ENCODE measurements at regions not wholly inside any gene's neighbourhood (a gene's known extent, or its start where the extent isn't known, plus 50 kb on each side); places are given as distances from the start of the nearest gene placed in this dataset.

- Mint-ChIP-seq H3K36me3 (no peaks in the 10 kb centered on the region), H3K4me3 (no peak overlapping the region), H3K27ac (no peak overlapping the region), H3K4me1 (no peaks in the 10 kb centered on the region), H3K27me3 (no peaks in the 10 kb centered on the region), H3K9me3 (peaks cover 6 to 14% (median 9%) of the 10 kb centered on the region in 3 donors)
- POLR2A ChIA-PET = no interaction called here
- Histone ChIP-seq H3K4me1 (ENCODE audit: control insufficient read depth in 1 of 2, extremely low read depth in 1 of 2, insufficient read depth in 2 of 2, low read length in 2 of 2) (no peaks in the 10 kb centered on the region), H3K4me3 (ENCODE audit: control insufficient read depth in 1 of 2, extremely low read depth in 1 of 2, low read length in 1 of 2) (no peak overlapping the region), H3K9me3 (no peaks in the 10 kb centered on the region), H3K36me3 (ENCODE audit: control insufficient read depth in 2 of 2, extremely low read depth in 1 of 2, insufficient read depth in 1 of 2, low read length in 1 of 2) (no peaks in the 10 kb centered on the region), H3K27ac (ENCODE audit: low read length) (no peak overlapping the region), H3K27me3 (replicated peaks in 1 of 2; ENCODE audit: control insufficient read depth in 2 of 2, extremely low read depth in 1 of 2, insufficient read depth in 2 of 2, low read length in 1 of 2) (no peaks in the 10 kb centered on the region)
- DNase-seq = no peak
- CTCF ChIA-PET = no interaction called here
- no CpG with 5 or more reads among the region's 3 CpGs for WGBS (ENCODE audit: insufficient coverage)
- ATAC-seq (replicated peaks in 1 of 4) = no peak
Observed at GRCh38 chr4:171007618-171008390, 805.4 kb upstream of the GALNTL6 start.

GRCh38 chr4:171002246-171002645 is 811.0 kb upstream of the GALNTL6 start:
- H3K27ac ChIP-seq (ENCODE audit: low read length) = no peak overlapping the region
- no peak overlapping the region for H3K4me3 ChIP-seq (ENCODE audit: control insufficient read depth in 1 of 2, extremely low read depth in 1 of 2, low read length in 1 of 2)
- ChIA-PET POLR2A (no interaction called here), CTCF (no interaction called here)
- no peaks in the 10 kb centered on the region for H3K4me1 Mint-ChIP-seq
- H3K9me3 Mint-ChIP-seq = peaks cover 2 to 27% (median 15%) of the 10 kb centered on the region in 3 donors
- no peak for ATAC-seq (replicated peaks in 1 of 4)
- no peaks in the 10 kb centered on the region for H3K4me1 ChIP-seq (ENCODE audit: control insufficient read depth in 1 of 2, extremely low read depth in 1 of 2, insufficient read depth in 2 of 2, low read length in 2 of 2)
- no peak overlapping the region for H3K4me3 Mint-ChIP-seq
- no peaks in the 10 kb centered on the region for H3K36me3 ChIP-seq (ENCODE audit: control insufficient read depth in 2 of 2, extremely low read depth in 1 of 2, insufficient read depth in 1 of 2, low read length in 1 of 2)
- no peak overlapping the region for H3K27ac Mint-ChIP-seq
- no peak for DNase-seq
- no peaks in the 10 kb centered on the region for H3K27me3 Mint-ChIP-seq
- no peaks in the 10 kb centered on the region for H3K27me3 ChIP-seq (replicated peaks in 1 of 2; ENCODE audit: control insufficient read depth in 2 of 2, extremely low read depth in 1 of 2, insufficient read depth in 2 of 2, low read length in 1 of 2)
- H3K36me3 Mint-ChIP-seq = no peaks in the 10 kb centered on the region
- WGBS (ENCODE audit: insufficient coverage) = no CpG with 5 or more reads among the region's 1 CpG
- no peaks in the 10 kb centered on the region for H3K9me3 ChIP-seq

GRCh38 chr4:170990989-170991589 is 822.1 kb upstream of the GALNTL6 start:
- POLR2A ChIA-PET = no interaction called here
- H3K27ac ChIP-seq (ENCODE audit: low read length) = no peak overlapping the region
- no peaks in the 10 kb centered on the region for H3K36me3 Mint-ChIP-seq
- no peaks in the 10 kb centered on the region for H3K4me1 Mint-ChIP-seq
- ATAC-seq (replicated peaks in 1 of 4) (no peak), DNase-seq (no peak)
- no peaks in the 10 kb centered on the region for H3K4me1 ChIP-seq (ENCODE audit: control insufficient read depth in 1 of 2, extremely low read depth in 1 of 2, insufficient read depth in 2 of 2, low read length in 2 of 2)
- H3K27ac Mint-ChIP-seq = no peak overlapping the region
- H3K27me3 Mint-ChIP-seq = no peaks in the 10 kb centered on the region
- H3K9me3 ChIP-seq = no peaks in the 10 kb centered on the region
- H3K36me3 ChIP-seq (ENCODE audit: control insufficient read depth in 2 of 2, extremely low read depth in 1 of 2, insufficient read depth in 1 of 2, low read length in 1 of 2) = no peaks in the 10 kb centered on the region
- no peaks in the 10 kb centered on the region for H3K27me3 ChIP-seq (replicated peaks in 1 of 2; ENCODE audit: control insufficient read depth in 2 of 2, extremely low read depth in 1 of 2, insufficient read depth in 2 of 2, low read length in 1 of 2)
- H3K9me3 Mint-ChIP-seq = peaks cover 0 to 10% (median 0%) of the 10 kb centered on the region in 3 donors
- H3K4me3 Mint-ChIP-seq = no peak overlapping the region
- 16% methylated on average over 5 of the region's 8 CpGs for WGBS (ENCODE audit: insufficient coverage)
- CTCF ChIA-PET = no interaction called here
- H3K4me3 ChIP-seq (ENCODE audit: control insufficient read depth in 1 of 2, extremely low read depth in 1 of 2, low read length in 1 of 2) = no peak overlapping the region

- Mint-ChIP-seq H3K27ac (no peak overlapping the region), H3K27me3 (no peaks in the 10 kb centered on the region), H3K4me3 (no peak overlapping the region), H3K4me1 (no peaks in the 10 kb centered on the region), H3K9me3 (peaks cover 4 to 8% (median 5%) of the 10 kb centered on the region in 3 donors), H3K36me3 (no peaks in the 10 kb centered on the region)
- ChIA-PET CTCF (interaction anchor here in 1 of 2 donors (0.6 kb wide), 1 partner anchor 114 kb away, joined by 3 read pairs; no protein-coding TSS in a partner anchor), POLR2A (no interaction called here)
- H3K4me3 ChIP-seq (ENCODE audit: control insufficient read depth in 1 of 2, extremely low read depth in 1 of 2, low read length in 1 of 2) = no peak overlapping the region
- WGBS (ENCODE audit: insufficient coverage) = no CpG with 5 or more reads among the region's 1 CpG
- ATAC-seq (replicated peaks in 1 of 4) (no peak), DNase-seq (no peak)
- H3K36me3 ChIP-seq (ENCODE audit: control insufficient read depth in 2 of 2, extremely low read depth in 1 of 2, insufficient read depth in 1 of 2, low read length in 1 of 2) = no peaks in the 10 kb centered on the region
- H3K27me3 ChIP-seq (replicated peaks in 1 of 2; ENCODE audit: control insufficient read depth in 2 of 2, extremely low read depth in 1 of 2, insufficient read depth in 2 of 2, low read length in 1 of 2) = no peaks in the 10 kb centered on the region
- H3K9me3 ChIP-seq = no peaks in the 10 kb centered on the region
- no peak overlapping the region for H3K27ac ChIP-seq (ENCODE audit: low read length)
- no peaks in the 10 kb centered on the region for H3K4me1 ChIP-seq (ENCODE audit: control insufficient read depth in 1 of 2, extremely low read depth in 1 of 2, insufficient read depth in 2 of 2, low read length in 2 of 2)
Observed at GRCh38 chr4:170988446-170988845, 824.8 kb upstream of the GALNTL6 start.

GRCh38 chr4:170979736-170980135 is 833.5 kb upstream of the GALNTL6 start:
- POLR2A ChIA-PET = no interaction called here
- DNase-seq (no peak), ATAC-seq (replicated peaks in 1 of 4) (no peak)
- H3K36me3 Mint-ChIP-seq = no peaks in the 10 kb centered on the region
- Histone ChIP-seq H3K27me3 (replicated peaks in 1 of 2; ENCODE audit: control insufficient read depth in 2 of 2, extremely low read depth in 1 of 2, insufficient read depth in 2 of 2, low read length in 1 of 2) (no peaks in the 10 kb centered on the region), H3K4me1 (ENCODE audit: control insufficient read depth in 1 of 2, extremely low read depth in 1 of 2, insufficient read depth in 2 of 2, low read length in 2 of 2) (no peaks in the 10 kb centered on the region), H3K36me3 (ENCODE audit: control insufficient read depth in 2 of 2, extremely low read depth in 1 of 2, insufficient read depth in 1 of 2, low read length in 1 of 2) (no peaks in the 10 kb centered on the region), H3K27ac (ENCODE audit: low read length) (no peak overlapping the region), H3K4me3 (ENCODE audit: control insufficient read depth in 1 of 2, extremely low read depth in 1 of 2, low read length in 1 of 2) (no peak overlapping the region), H3K9me3 (no peaks in the 10 kb centered on the region)
- H3K27me3 Mint-ChIP-seq = no peaks in the 10 kb centered on the region
- no peaks in the 10 kb centered on the region for H3K4me1 Mint-ChIP-seq
- H3K27ac Mint-ChIP-seq = no peak overlapping the region
- CTCF ChIA-PET = no interaction called here
- H3K9me3 Mint-ChIP-seq = peaks cover 9 to 19% (median 17%) of the 10 kb centered on the region in 3 donors
- 84% methylated on average over 3 of the region's 6 CpGs for WGBS (ENCODE audit: insufficient coverage)
- no peak overlapping the region for H3K4me3 Mint-ChIP-seq

- CTCF ChIA-PET = no interaction called here
- no peak overlapping the region for H3K27ac ChIP-seq (ENCODE audit: low read length)
- no peak overlapping the region for H3K4me3 Mint-ChIP-seq
Observed at GRCh38 chr4:170978990-170979389, 834.2 kb upstream of the GALNTL6 start.

More at GRCh38 chr4:170978990-170979389, 834.2 kb upstream of the GALNTL6 start:
- Histone ChIP-seq H3K9me3 (no peaks in the 10 kb centered on the region), H3K4me3 (ENCODE audit: control insufficient read depth in 1 of 2, extremely low read depth in 1 of 2, low read length in 1 of 2) (no peak overlapping the region), H3K4me1 (ENCODE audit: control insufficient read depth in 1 of 2, extremely low read depth in 1 of 2, insufficient read depth in 2 of 2, low read length in 2 of 2) (no peaks in the 10 kb centered on the region), H3K27me3 (replicated peaks in 1 of 2; ENCODE audit: control insufficient read depth in 2 of 2, extremely low read depth in 1 of 2, insufficient read depth in 2 of 2, low read length in 1 of 2) (no peaks in the 10 kb centered on the region), H3K36me3 (ENCODE audit: control insufficient read depth in 2 of 2, extremely low read depth in 1 of 2, insufficient read depth in 1 of 2, low read length in 1 of 2) (no peaks in the 10 kb centered on the region)
- no peaks in the 10 kb centered on the region for H3K27me3 Mint-ChIP-seq
- H3K9me3 Mint-ChIP-seq = peaks cover 9 to 22% (median 17%) of the 10 kb centered on the region in 3 donors
- ATAC-seq (replicated peaks in 1 of 4) = no peak
- DNase-seq = no peak
- no peaks in the 10 kb centered on the region for H3K4me1 Mint-ChIP-seq
- WGBS (ENCODE audit: insufficient coverage) = 91% methylated on average over 6 of the region's 6 CpGs
- H3K27ac Mint-ChIP-seq = no peak overlapping the region
- POLR2A ChIA-PET = no interaction called here
- H3K36me3 Mint-ChIP-seq = no peaks in the 10 kb centered on the region

Data from T-cell (primary cell).